GM18867 (cell line): ENCODE measurements at regions not wholly inside any gene's neighbourhood (a gene's known extent, or its start where the extent isn't known, plus 50 kb on each side); places are given as distances from the start of the nearest gene placed in this dataset.

Experiments
- ATAC-seq: cut with Tn5 transposase; IDR thresholded peaks from one replicate; pipeline ENCODE4 v1.9.1; 2021; ENCODE audit warnings: mild to moderate bottlenecking, moderate library complexity; ENCODE audit not compliant: unreplicated experiment

GRCh38 chr5:56520986-56521730 lies 288.0 kb upstream of the ANKRD55 start:
- ATAC-seq = no peak

- no peak for ATAC-seq
Observed at GRCh38 chr5:56518820-56519219, 285.7 kb upstream of the ANKRD55 start.

- ATAC-seq = no peak
Observed at GRCh38 chr5:56517011-56517416, 283.9 kb upstream of the ANKRD55 start.

GRCh38 chr5:56516441-56516840 lies 283.3 kb upstream of the ANKRD55 start:
- no peak for ATAC-seq

- ATAC-seq = no peak
Observed at GRCh38 chr5:56516035-56516434, 282.9 kb upstream of the ANKRD55 start.

GRCh38 chr5:56515011-56515410 lies 281.9 kb upstream of the ANKRD55 start:
- no peak for ATAC-seq

- ATAC-seq = no peak
Observed at GRCh38 chr5:56514245-56514644, 281.1 kb upstream of the ANKRD55 start.

GRCh38 chr5:56513141-56513540 lies 280.0 kb upstream of the ANKRD55 start:
- no peak for ATAC-seq

- no peak for ATAC-seq
Observed at GRCh38 chr5:56512313-56512996, 279.3 kb upstream of the ANKRD55 start.

GRCh38 chr5:56511326-56511841 lies 278.3 kb upstream of the ANKRD55 start:
- no peak for ATAC-seq

GRCh38 chr5:56508249-56508648 lies 275.1 kb upstream of the ANKRD55 start:
- no peak for ATAC-seq

GRCh38 chr5:56507351-56507930 lies 274.3 kb upstream of the ANKRD55 start:
- ATAC-seq = no peak

- ATAC-seq = no peak
Observed at GRCh38 chr5:56506211-56506965, 273.3 kb upstream of the ANKRD55 start.

GRCh38 chr5:56503929-56504328 lies 270.8 kb upstream of the ANKRD55 start:
- no peak for ATAC-seq

GRCh38 chr5:56501781-56502557 lies 268.8 kb upstream of the ANKRD55 start:
- ATAC-seq = no peak

GRCh38 chr5:56499901-56500300 lies 266.8 kb upstream of the ANKRD55 start:
- ATAC-seq = no peak

- no peak for ATAC-seq
Observed at GRCh38 chr5:56499491-56499890, 266.4 kb upstream of the ANKRD55 start.

- no peak for ATAC-seq
Observed at GRCh38 chr5:56498759-56499395, 265.7 kb upstream of the ANKRD55 start.

GRCh38 chr5:56496581-56497063 lies 263.5 kb upstream of the ANKRD55 start:
- ATAC-seq = no peak

- no peak for ATAC-seq
Observed at GRCh38 chr5:56494300-56494731, 261.2 kb upstream of the ANKRD55 start.
